Body of pancreas (tissue), 4 donors: ENCODE measurements at regions not wholly inside any gene's neighbourhood (a gene's known extent, or its start where the extent isn't known, plus 50 kb on each side); places are given as distances from the start of the nearest gene placed in this dataset.

Experiments
- ATAC-seq: fragments of 150-250 bp; one replicate; pipeline ENCODE4 v1.9.1; 2016
- DNase-seq, 4 donors: peaks; one replicate each; pipeline ENCODE4 v3.0.0-alpha.2; 2019
- H3K27ac ChIP-seq, 4 donors: fragments of 200-600 bp; sonication (generic); 1 replicate in 3 of 4; 2 replicates in 1 of 4; pipeline versions ENCODE4 v1.5.1 to v1.6.1; 2016 to 2019; ENCODE audit warnings: mild to moderate bottlenecking in 1 of 4, mixed read lengths in 1 of 4, moderate library complexity in 1 of 4
- H3K27me3 ChIP-seq, 2 donors: fragments of 200-600 bp; sonication (generic); one replicate each; pipeline ENCODE4 v1.6.0; 2016; ENCODE audit warnings: mild to moderate bottlenecking in 1 of 2
- H3K36me3 ChIP-seq, 2 donors: fragments of 200-600 bp; sonication (generic); replicated peaks in 1 of 2; 2 replicates each; pipeline ENCODE4 v1.5.1; 2016; ENCODE audit warnings: low read depth in 2 of 2; ENCODE audit not compliant: insufficient read depth in 1 of 2
- H3K4me1 ChIP-seq: fragments of 200-600 bp; sonication (generic); one replicate; pipeline ENCODE4 v1.6.0; 2016
- H3K4me3 ChIP-seq, 2 donors: fragments of 200-600 bp; sonication (generic); 1 replicate in 1 of 2; 2 replicates in 1 of 2; pipeline ENCODE4 v1.5.1; 2016 to 2019
- H3K9me3 ChIP-seq, 3 donors: fragments of 200-600 bp; sonication (generic); 1 replicate in 2 of 3; 2 replicates in 1 of 3; pipeline ENCODE4 v1.5.1; 2016
- POLR2A ChIP-seq, 3 donors: fragments of 450-650 bp; IDR thresholded peaks; one replicate each; pipeline ENCODE4 v1.6.1; 2016; ENCODE audit warnings: antibody characterized with exemption in 3 of 3, mild to moderate bottlenecking in 2 of 3
- WGBS, 2 donors: methylation state at CpG; one replicate each; pipeline ENCODE4 v1.1.5; 2017; 5-methylcytosine and 5-hydroxymethylcytosine counted together
- intact Hi-C: fragments of 100-400 bp; cut with DNase I; formaldehyde crosslinking; loops from one replicate; pipeline ENCODE4 v1.15.1; 2023
- TF ChIP-seq, protein P1 (sequence below), 7 experiments: fragments of 450-650 bp in 4 of 7; fragments of 200-600 bp in 3 of 7; sonication (generic) in 3 of 7; IDR thresholded peaks; one replicate each; pipeline ENCODE4 v1.5.1; 2016 to 2019; ENCODE audit warnings: antibody characterized with exemption in 7 of 7

- Histone ChIP-seq H3K4me3 (no peak overlapping the region), H3K27me3 (no peaks in the 10 kb centered on the region), H3K36me3 (no peaks in the 10 kb centered on the region), H3K4me1 (no peaks in the 10 kb centered on the region), H3K9me3 (no peaks in the 10 kb centered on the region), H3K27ac (no peak overlapping the region)
- intact Hi-C loops, result no loop called here
- 39 to 59% methylated on average over 4 of the region's 4 CpGs for WGBS, 2 donors
- DNase-seq (no peak), ATAC-seq (no peak)
- TF ChIP-seq, protein P1, sequence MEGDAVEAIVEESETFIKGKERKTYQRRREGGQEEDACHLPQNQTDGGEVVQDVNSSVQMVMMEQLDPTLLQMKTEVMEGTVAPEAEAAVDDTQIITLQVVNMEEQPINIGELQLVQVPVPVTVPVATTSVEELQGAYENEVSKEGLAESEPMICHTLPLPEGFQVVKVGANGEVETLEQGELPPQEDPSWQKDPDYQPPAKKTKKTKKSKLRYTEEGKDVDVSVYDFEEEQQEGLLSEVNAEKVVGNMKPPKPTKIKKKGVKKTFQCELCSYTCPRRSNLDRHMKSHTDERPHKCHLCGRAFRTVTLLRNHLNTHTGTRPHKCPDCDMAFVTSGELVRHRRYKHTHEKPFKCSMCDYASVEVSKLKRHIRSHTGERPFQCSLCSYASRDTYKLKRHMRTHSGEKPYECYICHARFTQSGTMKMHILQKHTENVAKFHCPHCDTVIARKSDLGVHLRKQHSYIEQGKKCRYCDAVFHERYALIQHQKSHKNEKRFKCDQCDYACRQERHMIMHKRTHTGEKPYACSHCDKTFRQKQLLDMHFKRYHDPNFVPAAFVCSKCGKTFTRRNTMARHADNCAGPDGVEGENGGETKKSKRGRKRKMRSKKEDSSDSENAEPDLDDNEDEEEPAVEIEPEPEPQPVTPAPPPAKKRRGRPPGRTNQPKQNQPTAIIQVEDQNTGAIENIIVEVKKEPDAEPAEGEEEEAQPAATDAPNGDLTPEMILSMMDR (IDR thresholded peaks at IDR 0.05), result no peak
- TF ChIP-seq POLR2A (IDR thresholded peaks at IDR 0.05), result no peak
These were observed 79.9 kb upstream of the CADPS start for GRCh38 chr3:62955126-62955525.

GRCh38 chr3:62956411-62956810 lies 81.2 kb upstream of the CADPS start:
- TF ChIP-seq POLR2A (IDR thresholded peaks at IDR 0.05), result no peak
- TF ChIP-seq, protein P1 (IDR thresholded peaks at IDR 0.05), result no peak
- no peaks in the 10 kb centered on the region for H3K36me3 ChIP-seq
- H3K4me1 ChIP-seq, result no peaks in the 10 kb centered on the region
- ATAC-seq, result no peak
- WGBS, 2 donors, result 28 to 43% methylated on average over 2 of the region's 2 CpGs
- H3K9me3 ChIP-seq, result no peaks in the 10 kb centered on the region
- H3K4me3 ChIP-seq, result no peak overlapping the region
- intact Hi-C loops, result no loop called here
- no peak for DNase-seq
- no peak overlapping the region for H3K27ac ChIP-seq
- no peaks in the 10 kb centered on the region for H3K27me3 ChIP-seq

DNA sequence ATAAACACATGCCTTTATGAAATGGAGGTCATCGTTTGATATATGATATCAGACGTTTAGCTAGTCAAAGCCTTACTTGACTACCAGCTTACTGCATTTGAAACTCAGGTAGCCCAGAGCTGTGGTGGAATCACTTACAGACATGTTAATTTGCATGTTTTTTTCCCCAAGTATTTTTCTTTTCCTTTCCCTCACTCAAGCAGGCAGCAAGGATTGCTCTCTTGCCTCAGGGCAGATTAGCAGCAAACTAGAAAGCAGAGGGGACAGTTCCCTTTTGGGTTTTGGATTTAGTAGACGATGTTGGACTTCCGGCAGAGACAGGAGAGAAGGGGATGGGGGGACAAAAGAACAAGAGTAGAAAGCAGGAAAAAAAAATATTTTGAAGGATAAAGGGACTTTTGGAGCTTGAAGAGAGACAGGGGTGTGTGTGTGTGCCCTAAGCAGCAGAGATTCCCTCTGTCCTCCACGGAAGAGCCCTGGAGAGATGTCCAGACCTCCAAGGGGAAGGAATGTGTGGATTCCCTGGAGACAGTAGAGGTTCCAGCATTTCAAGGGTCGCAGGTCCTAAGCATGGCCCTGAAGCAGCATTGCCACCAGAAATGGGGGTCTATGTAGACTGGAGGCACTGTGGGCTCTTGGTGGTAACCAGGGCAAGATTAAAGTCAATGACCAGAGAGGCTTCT lies 86.8 kb upstream of the CADPS start:
- H3K36me3 ChIP-seq, result no peaks in the 10 kb centered on the region
- TF ChIP-seq, protein P1 (IDR thresholded peaks at IDR 0.05), result no peak
- no peak for TF ChIP-seq POLR2A (IDR thresholded peaks at IDR 0.05)
- ATAC-seq (no peak), DNase-seq (no peak)
- H3K4me3 ChIP-seq, result no peak overlapping the region
- intact Hi-C loops, result no loop called here
- H3K9me3 ChIP-seq, result no peaks in the 10 kb centered on the region
- H3K27ac ChIP-seq, result no peak overlapping the region
- H3K4me1 ChIP-seq, result no peaks in the 10 kb centered on the region
- WGBS, 2 donors, result 51 to 59% methylated on average over 6 of the region's 6 CpGs
- no peaks in the 10 kb centered on the region for H3K27me3 ChIP-seq

- H3K4me3 ChIP-seq, result no peak overlapping the region
- 0 to 22% methylated on average over 1 of the region's 1 CpG for WGBS, 2 donors
- H3K36me3 ChIP-seq, result no peaks in the 10 kb centered on the region
- no peaks in the 10 kb centered on the region for H3K27me3 ChIP-seq
- intact Hi-C loops, result no loop called here
- no peaks in the 10 kb centered on the region for H3K4me1 ChIP-seq
- no peak for TF ChIP-seq POLR2A (IDR thresholded peaks at IDR 0.05)
- TF ChIP-seq, protein P1 (IDR thresholded peaks at IDR 0.05), result no peak
- no peak for ATAC-seq
- DNase-seq, result no peak
- H3K9me3 ChIP-seq, result no peaks in the 10 kb centered on the region
- H3K27ac ChIP-seq, result no peak overlapping the region
These were observed 87.5 kb upstream of the CADPS start for GRCh38 chr3:62962714-62963113.

GRCh38 chr3:62965311-62965710 lies 90.1 kb upstream of the CADPS start:
- ATAC-seq, result no peak
- no peak for DNase-seq

More at GRCh38 chr3:62965311-62965710, 90.1 kb upstream of the CADPS start:
- no peaks in the 10 kb centered on the region for H3K9me3 ChIP-seq
- no peaks in the 10 kb centered on the region for H3K4me1 ChIP-seq
- TF ChIP-seq, protein P1 (IDR thresholded peaks at IDR 0.05), result no peak
- no peak for TF ChIP-seq POLR2A (IDR thresholded peaks at IDR 0.05)
- intact Hi-C loops, result no loop called here
- H3K27ac ChIP-seq, result no peak overlapping the region
- WGBS, 2 donors, result 78 to 86% methylated on average over 2 of the region's 2 CpGs
- H3K36me3 ChIP-seq, result no peaks in the 10 kb centered on the region
- H3K27me3 ChIP-seq, result no peaks in the 10 kb centered on the region
- H3K4me3 ChIP-seq, result no peak overlapping the region
